HG02943 (cell line): ENCODE measurements at regions not wholly inside any gene's neighbourhood (a gene's known extent, or its start where the extent isn't known, plus 50 kb on each side); places are given as distances from the start of the nearest gene placed in this dataset.
A peak's percentile ranks its signal among the peaks of the same experiment; 100 is the strongest.

ENCODE experiments used
- ATAC-seq: cut with Tn5 transposase; IDR thresholded peaks from one replicate; pipeline ENCODE4 v1.9.1; 2021; ENCODE audit warnings: mild to moderate bottlenecking, low read depth, moderate library complexity; ENCODE audit not compliant: unreplicated experiment

- no peak for ATAC-seq
Observed at GRCh38 chr3:31002730-31003129, 108.3 kb upstream of the GADL1 start.

- peak; percentile 70 for ATAC-seq
Observed at GRCh38 chr3:31004025-31004678, 109.7 kb upstream of the GADL1 start.

- no peak for ATAC-seq
Observed at GRCh38 chr3:31008994-31009393, 114.5 kb upstream of the GADL1 start.

- no peak for ATAC-seq
Observed at GRCh38 chr3:31009881-31010280, 115.4 kb upstream of the GADL1 start.

GRCh38 chr3:31010491-31010890, 116.0 kb upstream of the GADL1 start:
- ATAC-seq, result no peak

GRCh38 chr3:31011380-31011779, 116.9 kb upstream of the GADL1 start:
- ATAC-seq, result no peak

GRCh38 chr3:31013090-31013489, 118.6 kb upstream of the GADL1 start:
- ATAC-seq, result no peak

- no peak for ATAC-seq
Observed at GRCh38 chr3:31013843-31014242, 119.4 kb upstream of the GADL1 start.

GRCh38 chr3:31014317-31015040, 120.0 kb upstream of the GADL1 start:
- no peak for ATAC-seq

- no peak for ATAC-seq
Observed at GRCh38 chr3:31016196-31016595, 121.7 kb upstream of the GADL1 start.

GRCh38 chr3:31022716-31023115, 128.3 kb upstream of the GADL1 start:
- ATAC-seq, result no peak

- no peak for ATAC-seq
Observed at GRCh38 chr3:31025541-31025940, 131.1 kb upstream of the GADL1 start.

GRCh38 chr3:31027191-31027761, 132.8 kb upstream of the GADL1 start:
- ATAC-seq, result no peak

GRCh38 chr3:31027914-31028313, 133.5 kb upstream of the GADL1 start:
- ATAC-seq, result no peak

- no peak for ATAC-seq
Observed at GRCh38 chr3:31028766-31029165, 134.3 kb upstream of the GADL1 start.

- no peak for ATAC-seq
Observed at GRCh38 chr3:31029706-31030105, 135.2 kb upstream of the GADL1 start.

GRCh38 chr3:31035681-31036080, 141.2 kb upstream of the GADL1 start:
- ATAC-seq, result no peak

- no peak for ATAC-seq
Observed at GRCh38 chr3:31038086-31038739, 143.8 kb upstream of the GADL1 start.

GRCh38 chr3:31039145-31039544, 144.7 kb upstream of the GADL1 start:
- no peak for ATAC-seq

GRCh38 chr3:31041161-31041978, 146.9 kb upstream of the GADL1 start:
- ATAC-seq, result no peak
